H1 (cell line): ENCODE measurements at regions not wholly inside any gene's neighbourhood (a gene's known extent, or its start where the extent isn't known, plus 50 kb on each side); places are given as distances from the start of the nearest gene placed in this dataset.
"Not testable (repeated sequence)": the region's sequence is repeated elsewhere in the genome, so short reads cannot be mapped to it uniquely, and the experiment has no call there.

Source experiments
- CTCF ChIA-PET: fragments of 300-600 bp; sonication (Branson Sonifier 250); formaldehyde crosslinking; loops from one replicate; lab custom pipeline; 2021; ENCODE audit not compliant: partially characterized antibody; lab: Charles Lee
- POLR2A ChIA-PET: fragments of 300-600 bp; sonication (Branson Sonifier 250); formaldehyde crosslinking; loops from one replicate; lab custom pipeline; 2021; ENCODE audit warnings: inconsistent platforms; ENCODE audit not compliant: partially characterized antibody; lab: Charles Lee
- DNase-seq, 2 experiments: peaks; one replicate each; pipeline versions ENCODE4 v3.0.0 to v3.0.0-alpha.2; 2010 to 2022; ENCODE audit warnings: low spot score in 2 of 2, low read depth in 1 of 2, mixed read lengths in 1 of 2
- FAIRE-seq: peaks from 2 replicates; lab custom pipeline; 2011; peaks lifted over from hg19 to GRCh38; lab: Jason Lieb, UNC
- H2AFZ ChIP-seq: 2 replicates; pipeline ENCODE4 v1.8.1; 2012; ENCODE audit warnings: low read length, inconsistent platforms
- H2AK5ac ChIP-seq: 2 replicates; pipeline ENCODE4 v1.6.1; 2013; ENCODE audit warnings: low read depth, low read length
- H2BK120ac ChIP-seq: replicated peaks from 2 replicates; pipeline ENCODE3; 2013; ENCODE audit warnings: low read depth, low read length, inconsistent platforms
- H2BK12ac ChIP-seq: 2 replicates; pipeline ENCODE4 v1.6.1; 2013; ENCODE audit warnings: low read depth, low read length
- H2BK15ac ChIP-seq: 2 replicates; pipeline ENCODE4 v1.6.1; 2013; ENCODE audit warnings: low read length
- H2BK20ac ChIP-seq: 2 replicates; pipeline ENCODE4 v1.6.1; 2013; ENCODE audit warnings: low read length
- H2BK5ac ChIP-seq: 2 replicates; pipeline ENCODE4 v1.6.1; 2013; ENCODE audit warnings: low read depth, low read length
- H3K14ac ChIP-seq: 2 replicates; pipeline ENCODE4 v1.6.1; 2013; ENCODE audit warnings: inconsistent platforms; ENCODE audit not compliant: insufficient read length
- H3K18ac ChIP-seq: 2 replicates; pipeline ENCODE4 v1.6.1; 2013; ENCODE audit warnings: low read length; ENCODE audit errors: extremely low read depth
- H3K23ac ChIP-seq: 2 replicates; pipeline ENCODE4 v1.6.1; 2013; ENCODE audit warnings: inconsistent platforms; ENCODE audit not compliant: insufficient read length
- H3K23me2 ChIP-seq: 2 replicates; pipeline ENCODE4 v1.6.1; 2013; ENCODE audit warnings: low read depth, low read length
- H3K27ac ChIP-seq: 2 replicates; pipeline ENCODE4 v1.6.1; 2011; ENCODE audit warnings: low read depth, low read length, inconsistent platforms
- H3K27me3 ChIP-seq, 4 experiments: replicated peaks in 1 of 4; 1 replicate in 1 of 4; 2 replicates in 3 of 4; pipeline versions ENCODE4 v1.6.1 to v1.8.1; 2011 to 2013; ENCODE audit warnings: low read length in 3 of 4, mild to moderate bottlenecking in 3 of 4, inconsistent platforms in 2 of 4, mixed read lengths in 2 of 4, moderate library complexity in 1 of 4; ENCODE audit not compliant: control insufficient read depth in 3 of 4, insufficient read depth in 3 of 4; ENCODE audit errors: extremely low read depth in 1 of 4
- H3K36me3 ChIP-seq, 4 experiments: 2 replicates each; pipeline versions ENCODE4 v1.6.1 to v1.8.1; 2011 to 2013; ENCODE audit warnings: mild to moderate bottlenecking in 4 of 4, low read length in 3 of 4, moderate library complexity in 2 of 4, control low read depth in 1 of 4, inconsistent platforms in 1 of 4; ENCODE audit not compliant: insufficient read depth in 4 of 4, control insufficient read depth in 2 of 4
- H3K4ac ChIP-seq: replicated peaks from 2 replicates; pipeline ENCODE3; 2013; ENCODE audit warnings: low read length, low read depth, mixed read lengths, inconsistent platforms; ENCODE audit not compliant: insufficient read length
- H3K4me1 ChIP-seq, 4 experiments: replicated peaks in 1 of 4; 1 replicate in 1 of 4; 2 replicates in 3 of 4; pipeline versions ENCODE4 v1.6.1 to v1.8.1; 2011 to 2013; ENCODE audit warnings: low read length in 3 of 4, inconsistent platforms in 2 of 4, mixed read lengths in 1 of 4; ENCODE audit not compliant: insufficient read depth in 4 of 4, control insufficient read depth in 3 of 4
- H3K4me2 ChIP-seq, 2 experiments: 2 replicates each; pipeline versions ENCODE4 v1.6.1 to v1.8.1; 2011 to 2013; ENCODE audit warnings: low read depth in 2 of 2, low read length in 2 of 2, control low read depth in 1 of 2, inconsistent platforms in 1 of 2, mild to moderate bottlenecking in 1 of 2; ENCODE audit not compliant: insufficient read depth in 1 of 2
- H3K4me3 ChIP-seq, 4 experiments: fragments of 200-600, 300-600 bp in 1 of 4; sonication (generic), shearing (Covaris generic), sonication (Bioruptor Twin) in 1 of 4; 2 replicates each; pipeline versions ENCODE4 v1.5.1 to v1.8.1; 2011 to 2016; ENCODE audit warnings: low read length in 4 of 4, low read depth in 3 of 4, control low read depth in 2 of 4, inconsistent platforms in 2 of 4, mild to moderate bottlenecking in 2 of 4, mixed read lengths in 1 of 4, moderate library complexity in 1 of 4; ENCODE audit not compliant: insufficient read depth in 2 of 4; ENCODE audit errors: extremely low read depth in 1 of 4
- H3K56ac ChIP-seq: replicated peaks from 2 replicates; pipeline ENCODE3; 2013; ENCODE audit warnings: low read depth, mild to moderate bottlenecking, mixed read lengths, low read length, inconsistent platforms; ENCODE audit not compliant: insufficient read length
- H3K79me1 ChIP-seq: 2 replicates; pipeline ENCODE4 v1.6.1; 2013; ENCODE audit warnings: low read depth, low read length, control low read depth
- H3K79me2 ChIP-seq, 2 experiments: 2 replicates each; pipeline versions ENCODE4 v1.6.1 to v1.8.1; 2012 to 2013; ENCODE audit warnings: low read length in 2 of 2, mild to moderate bottlenecking in 2 of 2, inconsistent platforms in 1 of 2; ENCODE audit not compliant: insufficient read depth in 2 of 2, control insufficient read depth in 1 of 2
- H3K9ac ChIP-seq, 4 experiments: replicated peaks in 1 of 4; 1 replicate in 1 of 4; 2 replicates in 3 of 4; pipeline versions ENCODE4 v1.6.1 to v1.8.1; 2011 to 2013; ENCODE audit warnings: low read depth in 3 of 4, low read length in 3 of 4, control low read depth in 2 of 4, mild to moderate bottlenecking in 2 of 4, moderate library complexity in 2 of 4, inconsistent platforms in 1 of 4; ENCODE audit errors: extremely low read depth in 1 of 4
- H3K9me3 ChIP-seq, 2 experiments: 2 replicates each; pipeline versions ENCODE4 v1.6.1 to v1.8.1; 2012 to 2013; ENCODE audit warnings: mild to moderate bottlenecking in 2 of 2, moderate library complexity in 2 of 2, control low read depth in 1 of 2, inconsistent platforms in 1 of 2, low read depth in 1 of 2, low read length in 1 of 2, mixed read lengths in 1 of 2; ENCODE audit not compliant: insufficient read depth in 2 of 2
- H4K20me1 ChIP-seq, 2 experiments: replicated peaks in 1 of 2; 2 replicates each; pipeline versions ENCODE3 to v1.8.1; 2011 to 2013; ENCODE audit warnings: inconsistent platforms in 2 of 2, low read length in 2 of 2, mild to moderate bottlenecking in 1 of 2; ENCODE audit not compliant: insufficient read depth in 2 of 2, control insufficient read depth in 1 of 2
- H4K5ac ChIP-seq: 2 replicates; pipeline ENCODE4 v1.6.1; 2013; ENCODE audit warnings: low read length, low read depth, mixed read lengths, inconsistent platforms; ENCODE audit not compliant: insufficient read length
- H4K8ac ChIP-seq: 2 replicates; pipeline ENCODE4 v1.8.0; 2013; ENCODE audit warnings: mild to moderate bottlenecking, moderate library complexity, low read length, inconsistent platforms; ENCODE audit not compliant: insufficient read depth; ENCODE audit errors: extremely low read depth
- H4K91ac ChIP-seq: replicated peaks from 2 replicates; pipeline ENCODE3; 2013; ENCODE audit warnings: low read length, mixed read lengths, inconsistent platforms; ENCODE audit not compliant: insufficient read length
- WGBS, 2 experiments: shearing (Covaris generic) in 1 of 2; methylation state at CpG; one replicate each; pipeline versions ENCODE4 v1.1.6 to v1.1.7; 2013 to 2015; ENCODE audit warnings: low lambda C conversion rate in 2 of 2, mixed read lengths in 2 of 2, inconsistent platforms in 1 of 2, low coverage in 1 of 2, missing lambda C conversion rate in 1 of 2; ENCODE audit not compliant: insufficient replicate concordance in 2 of 2, insufficient coverage in 1 of 2, insufficient read length in 1 of 2; ENCODE audit errors: extremely low coverage in 1 of 2, missing lambda C conversion rate in 1 of 2; 5-methylcytosine and 5-hydroxymethylcytosine counted together

DNA sequence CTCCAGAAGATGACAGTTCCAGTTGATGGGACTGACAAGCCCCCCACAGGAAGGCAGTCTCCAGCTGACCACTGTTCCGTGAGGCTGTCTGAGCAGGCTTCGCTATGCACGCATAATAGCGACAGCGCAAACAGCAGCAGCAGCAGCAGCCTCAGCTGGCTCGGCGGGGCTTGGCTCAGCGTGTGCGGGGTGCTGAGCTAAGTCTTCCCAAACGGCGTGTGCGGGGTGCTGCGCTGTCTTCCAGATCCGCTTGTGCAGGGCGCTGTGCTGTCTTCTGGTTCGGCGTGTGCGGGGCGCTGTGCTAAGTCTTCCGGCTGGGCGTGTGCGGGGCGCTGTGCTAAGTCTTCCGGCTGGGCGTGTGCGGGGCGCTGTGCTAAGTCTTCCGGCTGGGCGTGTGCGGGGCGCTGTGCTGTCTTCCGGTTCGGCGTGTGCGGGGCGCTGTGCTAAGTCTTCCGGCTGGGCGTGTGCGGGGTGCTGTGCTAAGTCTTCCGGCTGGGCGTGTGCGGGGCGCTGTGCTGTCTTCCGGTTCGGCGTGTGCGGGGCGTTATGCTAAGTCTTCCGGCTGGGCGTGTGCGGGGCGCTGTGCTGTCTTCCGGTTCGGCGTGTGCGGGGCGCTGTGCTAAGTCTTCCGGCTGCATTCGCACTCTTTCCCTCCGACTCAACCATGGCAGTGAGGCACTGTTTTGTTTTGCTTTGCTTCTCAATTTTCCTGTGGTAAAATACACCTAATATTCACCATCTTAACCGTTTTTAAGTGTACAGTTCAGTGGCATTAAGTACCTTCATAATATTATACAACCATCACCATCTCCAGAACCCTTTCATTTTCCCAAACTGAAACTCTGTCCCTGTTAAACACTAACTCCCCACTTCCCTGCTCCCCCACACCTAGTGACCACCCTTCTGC is 156.1 kb downstream of the BMP7 start:
- POLR2A ChIA-PET, H3K23ac ChIP-seq, H3K4me1 ChIP-seq, H4K91ac ChIP-seq, H4K20me1 ChIP-seq, H3K27me3 ChIP-seq, H3K56ac ChIP-seq, H2BK15ac ChIP-seq, H2BK120ac ChIP-seq, H3K4me2 ChIP-seq, FAIRE-seq, H3K9me3 ChIP-seq, H3K9ac ChIP-seq, H2AK5ac ChIP-seq, H3K4ac ChIP-seq, H3K79me2 ChIP-seq, H3K23me2 ChIP-seq, H2BK20ac ChIP-seq, H2BK5ac ChIP-seq, H4K5ac ChIP-seq, H3K36me3 ChIP-seq, H3K4me3 ChIP-seq, H3K14ac ChIP-seq, H3K18ac ChIP-seq, H2AFZ ChIP-seq, H3K79me1 ChIP-seq, H2BK12ac ChIP-seq, DNase-seq, H4K8ac ChIP-seq, H3K27ac ChIP-seq: not testable (repeated sequence)
- 95% methylated on average over 34 of the region's 61 CpGs; no CpG with 5 or more reads in 1 of the 2 experiments for WGBS, 2 experiments
- CTCF ChIA-PET = interaction anchor here (0.8 to 3.6 kb wide), 8 partner anchors 13 to 236 kb away, joined by 3 to 16 read pairs (median 5); partner anchors contain the start of gene SPO11
